GM21529 (cell line): ENCODE measurements at regions not wholly inside any gene's neighbourhood (a gene's known extent, or its start where the extent isn't known, plus 50 kb on each side); places are given as distances from the start of the nearest gene placed in this dataset.
A peak's percentile ranks its signal among the peaks of the same experiment; 100 is the strongest.
"Not testable (repeated sequence)": the region's sequence is repeated elsewhere in the genome, so short reads cannot be mapped to it uniquely, and the experiment has no call there.

Source experiments
- ATAC-seq: cut with Tn5 transposase; IDR thresholded peaks from one replicate; pipeline ENCODE4 v1.9.1; 2021; ENCODE audit not compliant: unreplicated experiment

- no peak for ATAC-seq
Measured at GRCh38 chr6:3960754-3961361, 111.7 kb downstream of the FAM50B start.

- no peak for ATAC-seq
Measured at GRCh38 chr6:3961581-3962215, 112.5 kb downstream of the FAM50B start.

- no peak for ATAC-seq
Measured at GRCh38 chr6:3962291-3963280, 113.4 kb downstream of the FAM50B start.

- ATAC-seq = no peak
Measured at GRCh38 chr6:3963426-3963825, 114.3 kb downstream of the FAM50B start.

GRCh38 chr6:3965071-3965718 is 113.7 kb downstream of the FAM217A start:
- ATAC-seq = no peak

GRCh38 chr6:3966426-3966825 is 112.5 kb downstream of the FAM217A start:
- no peak for ATAC-seq

GRCh38 chr6:3970097-3970496 is 108.8 kb downstream of the FAM217A start:
- no peak for ATAC-seq

- ATAC-seq = not testable (repeated sequence)
Measured at GRCh38 chr6:3973152-3973551, 105.8 kb downstream of the FAM217A start.

GRCh38 chr6:3977875-3978711 is 100.8 kb downstream of the FAM217A start:
- ATAC-seq = peak; percentile 85

- not testable (repeated sequence) for ATAC-seq
Measured at GRCh38 chr6:3978966-3979365, 100.0 kb downstream of the FAM217A start.

- ATAC-seq = no peak
Measured at GRCh38 chr6:3981917-3982316, 97.0 kb downstream of the FAM217A start.

- ATAC-seq = no peak
Measured at GRCh38 chr6:3983778-3984177, 95.2 kb downstream of the FAM217A start.

GRCh38 chr6:3984494-3984893 is 94.4 kb downstream of the FAM217A start:
- no peak for ATAC-seq

GRCh38 chr6:3986241-3986640 is 92.7 kb downstream of the FAM217A start:
- no peak for ATAC-seq

GRCh38 chr6:3987053-3987452 is 91.9 kb downstream of the FAM217A start:
- no peak for ATAC-seq

- no peak for ATAC-seq
Measured at GRCh38 chr6:3987576-3987975, 91.4 kb downstream of the FAM217A start.

GRCh38 chr6:3990692-3991491 is 88.0 kb downstream of the FAM217A start:
- ATAC-seq = no peak

GRCh38 chr6:3991941-3992340 is 87.0 kb downstream of the FAM217A start:
- ATAC-seq = no peak

GRCh38 chr6:3996349-3996748 is 82.6 kb downstream of the FAM217A start:
- no peak for ATAC-seq
